Liver (tissue), 7 donors: ENCODE measurements at regions not wholly inside any gene's neighbourhood (a gene's known extent, or its start where the extent isn't known, plus 50 kb on each side); places are given as distances from the start of the nearest gene placed in this dataset.

Experiments used
- DNase-seq: peaks from one replicate; pipeline ENCODE4 v3.0.0-alpha.2; 2017; ENCODE audit warnings: low spot score
- H3K27ac ChIP-seq, 2 donors: one replicate each; pipeline ENCODE4 v1.7.0; 2013; ENCODE audit warnings: inconsistent platforms in 2 of 2, low read length in 2 of 2, control low read depth in 1 of 2, low read depth in 1 of 2, mild to moderate bottlenecking in 1 of 2
- H3K27me3 ChIP-seq, 4 donors: one replicate each; pipeline versions ENCODE4 v1.6.1 to v1.7.0; 2013; ENCODE audit warnings: low read length in 3 of 4, inconsistent platforms in 1 of 4, mild to moderate bottlenecking in 1 of 4, moderate library complexity in 1 of 4; ENCODE audit not compliant: control insufficient read depth in 4 of 4, insufficient read depth in 4 of 4
- H3K36me3 ChIP-seq, 4 donors: one replicate each; pipeline versions ENCODE4 v1.6.1 to v1.7.0; 2013; ENCODE audit warnings: low read length in 3 of 4, mild to moderate bottlenecking in 3 of 4, low read depth in 1 of 4, moderate library complexity in 1 of 4; ENCODE audit not compliant: control insufficient read depth in 4 of 4, insufficient read depth in 3 of 4
- H3K4me1 ChIP-seq, 4 donors: one replicate each; pipeline versions ENCODE4 v1.6.1 to v1.7.0; 2013; ENCODE audit warnings: low read length in 3 of 4, mild to moderate bottlenecking in 3 of 4, moderate library complexity in 1 of 4; ENCODE audit not compliant: control insufficient read depth in 4 of 4, insufficient read depth in 4 of 4
- H3K4me3 ChIP-seq, 3 donors: one replicate each; pipeline versions ENCODE4 v1.6.1 to v1.7.0; 2013; ENCODE audit warnings: low read length in 3 of 3, control low read depth in 1 of 3, low read depth in 1 of 3, mild to moderate bottlenecking in 1 of 3
- H3K9ac ChIP-seq, 2 donors: one replicate each; pipeline ENCODE4 v1.7.0; 2013; ENCODE audit warnings: low read length in 2 of 2, mild to moderate bottlenecking in 2 of 2, moderate library complexity in 2 of 2, control low read depth in 1 of 2, low read depth in 1 of 2
- H3K9me3 ChIP-seq, 4 donors: one replicate each; pipeline versions ENCODE4 v1.6.1 to v1.7.0; 2013; ENCODE audit warnings: low read length in 3 of 4; ENCODE audit not compliant: control insufficient read depth in 4 of 4
- EGR1 ChIP-seq, 2 donors: IDR thresholded peaks; 2 replicates each; pipeline ENCODE4 v1.6.1; 2016 to 2018; ENCODE audit warnings: antibody characterized with exemption in 2 of 2, low read depth in 2 of 2
- FOXA1 ChIP-seq: IDR thresholded peaks from 2 replicates; pipeline ENCODE4 v1.6.1; 2016; ENCODE audit warnings: antibody characterized with exemption
- FOXA2 ChIP-seq: IDR thresholded peaks from 2 replicates; pipeline ENCODE4 v1.6.1; 2016; ENCODE audit warnings: antibody characterized with exemption
- GABPA ChIP-seq, 2 donors: IDR thresholded peaks in 1 of 2; conservative IDR thresholded peaks in 1 of 2; 2 replicates each; pipeline ENCODE4 v1.6.1; 2016; ENCODE audit warnings: antibody characterized with exemption in 2 of 2, mild to moderate bottlenecking in 1 of 2, moderate library complexity in 1 of 2
- HNF4A ChIP-seq, 2 donors: conservative IDR thresholded peaks; 2 replicates each; pipeline ENCODE4 v1.6.1; 2016; ENCODE audit warnings: antibody characterized with exemption in 2 of 2, mild to moderate bottlenecking in 2 of 2
- HNF4G ChIP-seq: IDR thresholded peaks from 2 replicates; pipeline ENCODE4 v1.6.1; 2016; ENCODE audit warnings: antibody characterized with exemption
- JUND ChIP-seq, 2 donors: IDR thresholded peaks; 2 replicates each; pipeline ENCODE4 v1.6.1; 2016; ENCODE audit warnings: antibody characterized with exemption in 2 of 2
- NR2F2 ChIP-seq: IDR thresholded peaks from 2 replicates; pipeline ENCODE4 v1.6.1; 2016; ENCODE audit warnings: antibody characterized with exemption
- RAD21 ChIP-seq, 2 donors: IDR thresholded peaks; 2 replicates each; pipeline ENCODE4 v1.6.1; 2016; ENCODE audit warnings: antibody characterized with exemption in 2 of 2, mild to moderate bottlenecking in 2 of 2
- RXRA ChIP-seq, 2 donors: IDR thresholded peaks; 2 replicates each; pipeline ENCODE4 v1.6.1; 2017 to 2018; ENCODE audit warnings: antibody characterized with exemption in 2 of 2, mild to moderate bottlenecking in 1 of 2
- SP1 ChIP-seq: IDR thresholded peaks from 2 replicates; pipeline ENCODE4 v1.6.1; 2018; ENCODE audit warnings: antibody characterized with exemption, mild to moderate bottlenecking
- TAF1 ChIP-seq: conservative IDR thresholded peaks from 2 replicates; pipeline ENCODE4 v1.6.1; 2016; ENCODE audit warnings: antibody characterized with exemption, mild to moderate bottlenecking
- YY1 ChIP-seq: IDR thresholded peaks from 2 replicates; pipeline ENCODE4 v1.6.1; 2016; ENCODE audit warnings: antibody characterized with exemption, mild to moderate bottlenecking
- WGBS: extraction: QIAGEN DNeasy Blood & Tissue Kit; methylation state at CpG from one replicate; pipeline ENCODE4 v1.1.7; 2013; 5-methylcytosine and 5-hydroxymethylcytosine counted together
- TF ChIP-seq, protein P1 (sequence below): IDR thresholded peaks from 2 replicates; pipeline ENCODE4 v1.6.1; 2016; ENCODE audit warnings: antibody characterized with exemption, mild to moderate bottlenecking
- TF ChIP-seq, protein P2 (sequence below): IDR thresholded peaks from 2 replicates; pipeline ENCODE4 v1.6.1; 2016; ENCODE audit warnings: antibody characterized with exemption
- TF ChIP-seq, protein P3 (sequence below): IDR thresholded peaks from 2 replicates; pipeline ENCODE4 v1.6.1; 2016; ENCODE audit warnings: antibody characterized with exemption
- TF ChIP-seq, protein P4 (sequence below): IDR thresholded peaks from 2 replicates; pipeline ENCODE4 v1.6.1; 2016; ENCODE audit warnings: antibody characterized with exemption
- donor health status: healthy.
- donor health status: healthy.
- donor health status: healthy.
- donor health status: healthy.

DNA sequence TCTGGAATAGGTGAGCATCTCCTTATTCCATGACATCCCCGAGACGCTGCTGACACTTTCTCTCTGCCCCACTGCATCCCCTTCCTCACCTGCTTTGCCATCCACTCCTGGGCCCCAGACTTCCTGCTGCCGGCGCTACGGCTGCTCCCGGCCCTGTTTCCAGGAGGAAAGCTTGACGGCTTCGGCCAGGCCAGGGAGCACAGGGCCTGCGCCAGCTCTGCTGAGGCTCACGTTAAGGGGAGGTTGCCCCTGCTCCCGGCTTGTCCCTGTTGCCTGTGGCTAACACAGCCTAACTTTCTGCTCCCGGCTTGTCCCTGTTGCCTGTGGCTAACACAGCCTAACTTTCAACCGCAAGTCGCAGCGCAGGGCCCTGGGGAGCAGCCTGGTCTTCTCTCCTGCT is 177.3 kb upstream of the RGMA start:
- TF ChIP-seq, protein P1, sequence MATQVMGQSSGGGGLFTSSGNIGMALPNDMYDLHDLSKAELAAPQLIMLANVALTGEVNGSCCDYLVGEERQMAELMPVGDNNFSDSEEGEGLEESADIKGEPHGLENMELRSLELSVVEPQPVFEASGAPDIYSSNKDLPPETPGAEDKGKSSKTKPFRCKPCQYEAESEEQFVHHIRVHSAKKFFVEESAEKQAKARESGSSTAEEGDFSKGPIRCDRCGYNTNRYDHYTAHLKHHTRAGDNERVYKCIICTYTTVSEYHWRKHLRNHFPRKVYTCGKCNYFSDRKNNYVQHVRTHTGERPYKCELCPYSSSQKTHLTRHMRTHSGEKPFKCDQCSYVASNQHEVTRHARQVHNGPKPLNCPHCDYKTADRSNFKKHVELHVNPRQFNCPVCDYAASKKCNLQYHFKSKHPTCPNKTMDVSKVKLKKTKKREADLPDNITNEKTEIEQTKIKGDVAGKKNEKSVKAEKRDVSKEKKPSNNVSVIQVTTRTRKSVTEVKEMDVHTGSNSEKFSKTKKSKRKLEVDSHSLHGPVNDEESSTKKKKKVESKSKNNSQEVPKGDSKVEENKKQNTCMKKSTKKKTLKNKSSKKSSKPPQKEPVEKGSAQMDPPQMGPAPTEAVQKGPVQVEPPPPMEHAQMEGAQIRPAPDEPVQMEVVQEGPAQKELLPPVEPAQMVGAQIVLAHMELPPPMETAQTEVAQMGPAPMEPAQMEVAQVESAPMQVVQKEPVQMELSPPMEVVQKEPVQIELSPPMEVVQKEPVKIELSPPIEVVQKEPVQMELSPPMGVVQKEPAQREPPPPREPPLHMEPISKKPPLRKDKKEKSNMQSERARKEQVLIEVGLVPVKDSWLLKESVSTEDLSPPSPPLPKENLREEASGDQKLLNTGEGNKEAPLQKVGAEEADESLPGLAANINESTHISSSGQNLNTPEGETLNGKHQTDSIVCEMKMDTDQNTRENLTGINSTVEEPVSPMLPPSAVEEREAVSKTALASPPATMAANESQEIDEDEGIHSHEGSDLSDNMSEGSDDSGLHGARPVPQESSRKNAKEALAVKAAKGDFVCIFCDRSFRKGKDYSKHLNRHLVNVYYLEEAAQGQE: no peak
- no peak for TF ChIP-seq RXRA (IDR thresholded peaks at IDR 0.05)
- no peak for TF ChIP-seq RAD21 (IDR thresholded peaks at IDR 0.05)
- no peaks in the 10 kb centered on the region for H3K4me1 ChIP-seq
- H3K4me3 ChIP-seq: no peak overlapping the region
- no peak for DNase-seq
- WGBS: 73% methylated on average over 15 of the region's 15 CpGs
- H3K9ac ChIP-seq: no peak overlapping the region
- peaks cover 5 to 24% (median 9%) of the 10 kb centered on the region in 4 donors for H3K9me3 ChIP-seq
- H3K27ac ChIP-seq: no peak overlapping the region
- H3K36me3 ChIP-seq: no peaks in the 10 kb centered on the region
- no peaks in the 10 kb centered on the region for H3K27me3 ChIP-seq

DNA sequence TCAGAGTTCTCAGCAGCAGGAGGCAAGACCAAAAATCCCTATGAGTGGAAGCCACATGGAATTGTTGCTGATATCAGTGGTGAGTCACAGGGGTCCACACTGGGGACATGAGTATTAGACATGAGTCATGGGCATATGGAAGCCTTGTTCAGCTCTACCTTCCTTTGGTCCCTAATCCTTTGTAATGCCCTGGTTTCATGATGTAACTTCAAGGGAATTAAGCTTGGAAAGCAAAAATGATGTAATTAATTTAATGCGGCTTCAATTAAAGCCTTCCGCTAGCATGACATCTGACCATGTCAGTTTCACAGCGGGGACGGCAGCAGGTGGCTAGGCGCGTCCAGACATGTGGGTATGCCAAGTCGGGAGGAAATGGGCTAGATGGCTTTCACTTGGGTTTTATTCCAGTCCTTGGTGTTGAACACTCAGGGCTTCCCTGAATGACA is 176.1 kb upstream of the RGMA start:
- no peak overlapping the region for H3K4me3 ChIP-seq
- no peak overlapping the region for H3K27ac ChIP-seq
- no peaks in the 10 kb centered on the region for H3K4me1 ChIP-seq
- no peaks in the 10 kb centered on the region for H3K36me3 ChIP-seq
- no peak overlapping the region for H3K9ac ChIP-seq
- DNase-seq: no peak
- no peaks in the 10 kb centered on the region for H3K27me3 ChIP-seq
- 72% methylated on average over 7 of the region's 7 CpGs for WGBS
- TF ChIP-seq GABPA (IDR thresholded peaks at IDR 0.05 in 1 of 2, conservative IDR thresholded peaks at IDR 0.05 in 1 of 2): no peak
- no peak for TF ChIP-seq TAF1
- no peak for TF ChIP-seq EGR1 (IDR thresholded peaks at IDR 0.05; ENCODE audit: low read depth in 2 of 2)
- no peak for TF ChIP-seq FOXA2
- TF ChIP-seq HNF4A (conservative IDR thresholded peaks at IDR 0.05): no peak
- TF ChIP-seq RXRA (IDR thresholded peaks at IDR 0.05): no peak
- H3K9me3 ChIP-seq: peaks cover 2 to 16% (median 3%) of the 10 kb centered on the region in 4 donors

DNA sequence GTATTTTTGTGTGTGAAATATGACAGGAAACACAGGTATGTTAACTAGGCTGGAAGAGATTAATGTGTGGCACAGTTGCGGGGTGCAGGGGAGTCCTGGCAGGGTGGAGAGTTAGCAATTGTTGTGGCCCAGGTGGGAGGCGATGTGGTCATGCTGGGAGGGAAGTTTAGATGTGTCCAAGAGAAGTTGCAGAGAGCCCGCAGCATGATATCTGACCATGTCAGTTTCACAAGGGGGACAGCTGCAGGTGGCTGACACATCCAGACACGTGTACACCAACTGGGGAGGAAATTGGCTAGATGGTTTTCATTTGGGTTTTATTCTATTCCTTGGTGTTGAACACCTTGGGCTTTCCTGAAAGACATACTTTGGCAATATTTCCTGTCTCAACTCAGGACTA is 172.8 kb upstream of the RGMA start:
- 79% methylated on average over 4 of the region's 4 CpGs for WGBS
- no peak overlapping the region for H3K27ac ChIP-seq
- peaks cover 0 to 2% (median 0%) of the 10 kb centered on the region in 4 donors for H3K9me3 ChIP-seq
- no peaks in the 10 kb centered on the region for H3K36me3 ChIP-seq
- no peak overlapping the region for H3K4me3 ChIP-seq
- TF ChIP-seq, protein P1: no peak
- no peak for TF ChIP-seq RAD21 (IDR thresholded peaks at IDR 0.05)
- TF ChIP-seq NR2F2: no peak
- no peak for TF ChIP-seq FOXA2
- TF ChIP-seq HNF4A (conservative IDR thresholded peaks at IDR 0.05): no peak
- no peak for TF ChIP-seq YY1
- TF ChIP-seq, protein P2, sequence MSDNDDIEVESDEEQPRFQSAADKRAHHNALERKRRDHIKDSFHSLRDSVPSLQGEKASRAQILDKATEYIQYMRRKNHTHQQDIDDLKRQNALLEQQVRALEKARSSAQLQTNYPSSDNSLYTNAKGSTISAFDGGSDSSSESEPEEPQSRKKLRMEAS: no peak
- TF ChIP-seq FOXA1: no peak
- TF ChIP-seq SP1: no peak
- no peak for TF ChIP-seq RXRA (IDR thresholded peaks at IDR 0.05)
- TF ChIP-seq, protein P3, sequence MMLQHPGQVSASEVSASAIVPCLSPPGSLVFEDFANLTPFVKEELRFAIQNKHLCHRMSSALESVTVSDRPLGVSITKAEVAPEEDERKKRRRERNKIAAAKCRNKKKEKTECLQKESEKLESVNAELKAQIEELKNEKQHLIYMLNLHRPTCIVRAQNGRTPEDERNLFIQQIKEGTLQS: no peak
- TF ChIP-seq TAF1: no peak
- TF ChIP-seq, protein P4, sequence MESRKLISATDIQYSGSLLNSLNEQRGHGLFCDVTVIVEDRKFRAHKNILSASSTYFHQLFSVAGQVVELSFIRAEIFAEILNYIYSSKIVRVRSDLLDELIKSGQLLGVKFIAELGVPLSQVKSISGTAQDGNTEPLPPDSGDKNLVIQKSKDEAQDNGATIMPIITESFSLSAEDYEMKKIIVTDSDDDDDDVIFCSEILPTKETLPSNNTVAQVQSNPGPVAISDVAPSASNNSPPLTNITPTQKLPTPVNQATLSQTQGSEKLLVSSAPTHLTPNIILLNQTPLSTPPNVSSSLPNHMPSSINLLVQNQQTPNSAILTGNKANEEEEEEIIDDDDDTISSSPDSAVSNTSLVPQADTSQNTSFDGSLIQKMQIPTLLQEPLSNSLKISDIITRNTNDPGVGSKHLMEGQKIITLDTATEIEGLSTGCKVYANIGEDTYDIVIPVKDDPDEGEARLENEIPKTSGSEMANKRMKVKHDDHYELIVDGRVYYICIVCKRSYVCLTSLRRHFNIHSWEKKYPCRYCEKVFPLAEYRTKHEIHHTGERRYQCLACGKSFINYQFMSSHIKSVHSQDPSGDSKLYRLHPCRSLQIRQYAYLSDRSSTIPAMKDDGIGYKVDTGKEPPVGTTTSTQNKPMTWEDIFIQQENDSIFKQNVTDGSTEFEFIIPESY: no peak
- no peak for TF ChIP-seq EGR1 (IDR thresholded peaks at IDR 0.05; ENCODE audit: low read depth in 2 of 2)
- no peak for TF ChIP-seq HNF4G
- no peak for TF ChIP-seq JUND (IDR thresholded peaks at IDR 0.05)
- H3K9ac ChIP-seq: no peak overlapping the region
- no peak for DNase-seq
- H3K4me1 ChIP-seq: no peaks in the 10 kb centered on the region
- H3K27me3 ChIP-seq: no peaks in the 10 kb centered on the region
